ENCODE measurements at regions not wholly inside any gene's neighbourhood (a gene's known extent, or its start where the extent isn't known, plus 50 kb on each side); places are given as distances from the start of the nearest gene placed in this dataset.

GRCh38 chr9:119005162-119005561, 364.1 kb downstream of the BRINP1 start:
- no peak for TF ChIP-seq CTCF (conservative IDR thresholded peaks at IDR 0.05 in 1 of 2, IDR thresholded peaks at IDR 0.05 in 1 of 2; ENCODE audit: extremely low read depth in 1 of 2, insufficient read depth in 1 of 2, low read depth in 1 of 2, low read length in 2 of 2)
- no peak for TF ChIP-seq EZH2 (IDR thresholded peaks at IDR 0.05; ENCODE audit: borderline replicate concordance, low read length)
